ENCODE measurements at regions not wholly inside any gene's neighbourhood (a gene's known extent, or its start where the extent isn't known, plus 50 kb on each side); places are given as distances from the start of the nearest gene placed in this dataset.
"Not testable (repeated sequence)": the region's sequence is repeated elsewhere in the genome, so short reads cannot be mapped to it uniquely, and the experiment has no call there.

DNA sequence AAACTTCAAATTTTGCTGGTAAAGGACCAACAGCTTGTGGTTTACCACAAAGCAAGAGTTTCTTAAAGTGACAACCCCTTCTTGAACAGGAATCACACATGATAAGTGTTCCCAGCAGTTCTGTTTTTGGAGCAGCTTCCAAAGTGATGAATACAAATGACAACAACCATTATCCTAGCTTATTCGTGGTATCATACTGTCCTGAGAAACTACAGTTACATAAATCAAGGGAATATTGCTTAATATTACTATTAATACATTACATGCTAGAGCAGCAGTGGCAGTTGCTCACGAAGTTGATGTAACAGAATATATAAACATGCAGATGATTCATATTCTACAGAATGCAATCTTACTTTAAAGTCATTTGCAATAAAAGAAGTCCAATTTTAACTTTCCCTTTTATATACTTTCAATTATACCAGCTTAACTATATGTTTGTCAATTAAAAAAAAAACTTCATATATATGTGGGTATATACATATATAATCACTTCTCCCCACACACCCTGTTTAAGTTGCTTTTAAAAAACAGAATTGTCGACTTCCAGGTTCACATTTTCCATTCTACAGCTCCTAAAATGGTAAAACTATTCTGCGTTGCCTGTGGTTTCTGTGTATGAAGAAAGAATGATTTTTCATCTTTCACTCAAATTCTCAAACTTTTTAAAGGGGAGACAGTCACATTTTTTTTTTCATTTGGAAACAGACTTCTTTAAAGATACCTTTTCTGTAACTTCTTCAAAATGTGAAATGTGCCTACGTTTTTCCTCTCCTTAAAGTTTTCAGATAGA, 713.6 kb downstream of the TDRD15 start:
- DNase-seq = no peak

DNA sequence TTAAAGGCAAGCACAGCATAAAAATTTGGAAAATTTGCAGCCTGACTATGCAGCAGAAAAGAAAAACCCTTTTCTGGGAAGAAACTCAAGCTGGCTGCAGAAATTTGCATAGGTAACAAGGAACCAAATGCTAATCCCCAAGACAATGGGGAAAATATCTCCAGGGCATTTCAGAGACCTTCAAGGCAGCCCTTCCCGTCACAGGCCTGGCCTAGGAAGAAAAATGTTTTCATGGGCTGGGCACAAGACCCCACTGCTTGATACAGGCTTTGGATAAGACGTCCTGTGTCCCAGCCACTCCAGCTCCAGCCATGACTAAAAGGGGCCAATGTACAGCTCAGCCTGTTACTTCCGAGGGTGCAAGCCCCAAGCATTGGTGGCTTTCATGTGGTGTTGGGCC, 717.6 kb downstream of the TDRD15 start:
- no peak for DNase-seq

DNA sequence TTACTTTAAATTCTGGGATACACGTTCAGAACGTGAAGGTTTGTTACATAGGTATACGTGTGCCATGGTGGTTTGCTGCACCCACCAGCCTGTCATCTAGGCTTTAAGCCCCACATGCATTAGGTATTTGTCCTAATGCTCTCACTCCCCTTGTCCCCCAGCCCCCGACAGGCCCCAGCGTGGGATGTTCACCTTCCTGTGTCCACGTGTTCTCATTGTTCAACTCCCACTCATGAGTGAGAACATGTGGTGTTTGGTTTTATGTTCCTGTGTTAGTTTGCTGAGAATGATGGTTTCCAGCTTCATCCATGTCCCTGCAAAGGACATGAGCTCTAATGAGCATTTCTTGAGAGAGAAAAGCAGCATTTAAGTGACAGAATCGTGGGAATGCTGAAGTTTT, 726.6 kb downstream of the TDRD15 start:
- not testable (repeated sequence) for DNase-seq

DNA sequence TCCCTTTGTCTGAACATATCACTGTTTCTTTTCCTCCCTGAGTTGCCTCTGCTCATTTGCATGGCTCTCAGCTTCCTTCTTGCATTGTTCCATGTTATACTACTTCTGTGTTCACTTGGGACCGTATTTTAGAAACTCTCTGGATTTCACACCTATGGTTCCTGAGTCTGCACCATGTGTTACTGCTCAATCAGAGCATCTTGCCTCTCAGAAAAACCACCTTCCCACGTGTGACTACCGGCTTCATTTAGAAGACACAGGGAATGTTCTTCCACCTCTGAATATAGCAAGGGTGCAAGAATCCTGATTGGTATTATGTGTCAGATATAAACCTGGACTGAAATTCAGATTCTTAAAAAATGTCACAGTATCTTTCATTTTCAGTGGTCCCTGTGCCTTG, 731.2 kb downstream of the TDRD15 start:
- no peak for DNase-seq

DNA sequence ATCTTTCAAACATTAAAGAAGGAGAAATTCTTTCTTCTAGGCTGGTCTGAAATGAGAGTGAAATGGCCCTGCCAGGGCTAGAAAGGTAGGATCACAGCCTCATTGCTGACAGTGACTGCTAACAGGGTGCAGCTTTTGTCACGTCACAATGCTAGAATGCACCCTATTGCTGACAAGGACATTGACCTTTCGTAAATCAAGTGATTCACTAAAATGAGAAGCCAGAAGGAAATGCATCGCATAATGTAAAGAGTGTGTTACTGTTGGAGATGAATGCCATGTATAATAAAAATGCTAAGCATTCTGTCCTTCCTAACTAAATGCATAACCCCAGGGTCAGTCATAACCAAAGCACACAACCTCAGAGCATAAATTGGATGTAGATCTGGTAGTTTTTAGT, 732.9 kb downstream of the TDRD15 start:
- DNase-seq = no peak

DNA sequence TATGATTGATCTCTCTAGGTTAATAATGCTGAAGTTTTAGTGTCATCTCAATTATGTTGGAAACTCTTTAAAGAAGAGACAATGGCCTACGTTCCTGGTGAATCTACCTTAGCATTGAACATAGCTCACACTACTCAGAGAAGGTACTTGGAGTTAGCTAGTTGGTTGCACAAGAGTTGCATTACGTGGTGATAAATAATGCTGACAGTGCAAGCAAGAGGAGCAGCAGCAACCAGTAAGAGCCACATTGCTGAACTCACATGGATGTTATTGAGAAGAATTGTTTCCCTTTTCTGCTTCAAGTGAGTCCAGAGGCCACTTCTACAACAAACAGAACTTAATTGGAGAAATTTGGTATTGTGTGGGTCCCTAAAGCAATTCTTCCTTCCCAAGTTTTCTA, 737.1 kb downstream of the TDRD15 start:
- DNase-seq = no peak

DNA sequence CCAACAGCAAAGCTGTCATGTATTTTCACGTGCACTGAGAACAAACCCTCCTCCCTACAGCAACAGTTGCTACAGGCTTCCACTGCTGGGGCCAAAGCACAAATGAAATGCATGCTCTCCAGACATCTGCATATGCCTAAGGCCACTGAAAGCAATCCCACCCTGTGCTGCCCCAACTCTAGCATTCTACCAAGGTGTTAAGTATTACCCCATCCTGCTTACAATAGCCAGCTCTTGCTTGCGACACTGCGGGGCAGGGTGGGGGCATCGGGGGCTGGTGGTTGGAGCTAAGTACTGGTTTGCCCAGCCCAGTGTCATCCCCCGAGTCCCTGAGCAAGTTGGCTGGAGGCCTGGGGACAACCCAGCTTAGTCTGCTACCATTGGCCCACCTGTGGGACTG, 742.5 kb downstream of the TDRD15 start:
- no peak for DNase-seq

DNA sequence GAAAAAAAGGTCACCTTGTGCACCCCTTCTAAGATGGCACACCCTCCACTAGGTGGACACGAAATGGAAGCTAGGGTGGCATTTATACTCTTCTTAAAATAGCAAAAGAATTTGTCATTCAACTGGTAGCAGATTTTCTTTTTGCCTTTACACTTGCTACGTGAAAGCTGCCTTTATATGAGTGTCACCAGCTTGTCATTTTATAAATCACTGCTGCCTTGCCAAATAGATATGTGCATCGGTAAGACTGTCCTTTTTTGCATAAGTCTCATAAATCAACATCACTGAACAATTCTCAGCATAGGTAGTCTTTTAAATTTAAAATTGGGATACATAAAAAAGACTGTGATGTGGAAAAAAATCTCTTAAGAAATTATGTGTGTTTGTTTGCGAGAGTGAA, 764.1 kb downstream of the TDRD15 start:
- DNase-seq = no peak

DNA sequence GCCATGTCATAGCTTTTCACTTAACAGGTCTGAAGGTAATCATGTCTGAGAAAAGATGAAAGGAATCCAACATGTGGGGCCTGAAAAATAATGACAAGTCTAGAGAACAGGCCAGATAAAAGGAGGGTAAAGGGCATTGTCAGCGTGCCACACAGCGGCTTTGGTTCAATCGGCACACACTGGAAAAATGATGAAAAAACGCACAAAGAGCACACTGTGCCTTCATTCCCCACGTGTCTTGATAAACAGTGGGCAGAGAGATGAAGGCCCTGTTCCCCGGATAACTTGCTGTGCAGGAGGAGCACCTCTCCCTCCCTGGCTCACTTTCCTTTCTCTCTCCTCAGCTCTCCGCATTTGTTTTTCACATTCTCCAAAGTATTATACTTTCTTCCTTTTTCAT, 766.3 kb downstream of the TDRD15 start:
- peak in 22 of 51 donors; percentile 2 to 64 (median 22) for DNase-seq

DNA sequence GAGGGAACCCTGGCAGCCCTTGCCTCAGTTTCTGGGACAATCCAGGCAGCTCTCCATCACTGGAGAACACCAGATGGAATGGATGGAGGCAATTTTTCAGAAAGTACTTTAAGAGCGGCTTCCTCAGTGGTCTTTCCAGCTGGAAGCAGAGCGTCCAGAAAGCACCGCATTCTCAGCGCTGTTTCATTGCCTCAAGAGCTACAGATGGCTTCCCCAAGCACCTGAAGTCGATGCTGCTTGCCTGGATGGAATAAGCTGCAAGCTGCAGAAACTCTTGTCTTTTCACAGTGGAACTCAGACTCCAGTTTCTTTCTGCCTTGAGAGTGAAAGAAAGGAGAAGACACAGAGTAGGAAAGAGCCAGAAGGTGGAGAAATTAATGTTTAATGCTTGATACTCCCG, 766.9 kb downstream of the TDRD15 start:
- DNase-seq = no peak

DNA sequence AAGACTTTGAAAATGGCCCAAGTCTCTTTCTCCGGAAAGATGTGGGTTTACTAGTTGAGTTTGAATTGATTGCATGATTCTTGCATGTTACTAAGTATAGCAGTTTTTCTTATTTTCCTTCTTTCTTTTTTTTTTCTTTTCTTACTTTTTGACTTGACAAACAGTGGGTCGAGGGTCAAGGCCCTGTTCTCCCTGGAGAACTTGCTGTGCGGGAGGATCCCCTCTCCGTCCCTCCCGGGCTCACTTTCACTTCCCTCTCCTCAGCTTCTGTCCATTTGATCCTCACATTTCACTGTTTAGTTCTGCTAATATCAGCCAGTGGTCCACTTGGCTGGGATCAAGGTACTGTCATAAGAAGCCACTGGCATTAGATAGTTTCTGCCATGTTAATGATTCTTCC, 767.4 kb downstream of the TDRD15 start:
- no peak for DNase-seq

DNA sequence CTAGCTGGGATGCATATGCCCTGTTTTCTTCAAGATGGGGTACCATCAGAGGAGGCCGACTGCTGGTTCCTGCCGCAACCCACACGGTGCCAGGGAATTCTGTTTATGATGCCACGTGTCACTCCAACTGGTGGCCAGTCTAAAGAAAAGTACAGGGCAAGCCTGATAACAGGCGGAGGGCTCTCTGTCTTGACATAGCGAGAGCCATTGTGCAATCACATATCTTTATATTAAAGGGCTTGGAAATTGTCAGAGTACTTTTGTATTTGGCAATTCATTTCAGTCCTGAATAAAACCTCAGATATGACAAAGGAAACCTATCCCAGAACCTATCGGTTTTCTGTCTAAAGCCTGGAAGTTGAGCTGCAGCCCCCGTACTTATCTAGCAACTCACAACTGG, 768.4 kb downstream of the TDRD15 start:
- DNase-seq = no peak

DNA sequence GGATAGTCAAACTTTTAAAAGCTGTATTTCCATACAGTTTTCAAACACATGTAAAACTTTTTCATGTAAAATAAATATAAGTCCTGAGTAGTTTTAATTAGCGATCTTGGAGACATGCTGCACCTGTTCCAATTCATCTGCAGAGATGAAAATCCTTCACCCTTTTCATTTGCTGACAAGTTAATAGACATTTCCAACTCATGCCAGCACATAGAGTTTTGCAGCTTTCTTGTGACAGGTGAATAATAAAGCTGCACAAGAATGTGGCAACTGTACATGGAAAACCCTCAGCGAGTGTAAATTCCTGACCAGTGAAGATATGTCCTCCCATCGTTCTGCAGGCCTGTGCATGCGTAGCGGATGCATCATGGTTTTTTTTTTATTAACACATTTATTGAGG, 771.4 kb downstream of the TDRD15 start:
- DNase-seq = no peak

DNA sequence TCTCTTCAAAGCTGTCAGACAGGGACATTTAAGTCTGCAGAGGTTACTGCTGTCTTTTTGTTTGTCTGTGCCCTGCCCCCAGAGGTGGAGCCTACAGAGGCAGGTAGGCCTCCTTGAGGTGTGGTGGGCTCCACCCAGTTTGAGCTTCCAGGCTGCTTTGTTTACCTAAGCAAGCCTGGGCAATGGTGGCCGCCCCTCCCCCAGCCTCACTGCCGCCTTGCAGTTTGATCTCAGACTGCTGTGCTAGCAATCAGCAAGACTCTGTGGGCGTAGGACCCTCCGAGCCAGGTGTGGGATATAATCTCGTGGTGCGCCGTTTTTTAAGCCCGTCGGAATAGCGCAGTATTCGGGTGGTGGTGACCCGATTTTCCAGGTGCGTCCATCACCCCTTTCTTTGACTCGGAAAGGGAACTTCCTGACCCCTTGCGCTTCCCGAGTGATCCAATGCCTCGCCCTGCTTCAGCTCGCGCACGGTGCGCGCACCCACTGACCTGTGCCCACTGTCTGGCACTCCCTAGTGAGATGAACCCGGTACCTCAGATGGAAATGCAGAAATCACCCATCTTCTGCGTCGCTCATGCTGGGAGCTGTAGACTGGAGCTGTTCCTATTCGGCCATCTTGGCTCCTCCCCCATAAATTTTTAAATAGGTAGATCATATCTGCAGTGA, 785.1 kb downstream of the TDRD15 start:
- not testable (repeated sequence) for DNase-seq

DNA sequence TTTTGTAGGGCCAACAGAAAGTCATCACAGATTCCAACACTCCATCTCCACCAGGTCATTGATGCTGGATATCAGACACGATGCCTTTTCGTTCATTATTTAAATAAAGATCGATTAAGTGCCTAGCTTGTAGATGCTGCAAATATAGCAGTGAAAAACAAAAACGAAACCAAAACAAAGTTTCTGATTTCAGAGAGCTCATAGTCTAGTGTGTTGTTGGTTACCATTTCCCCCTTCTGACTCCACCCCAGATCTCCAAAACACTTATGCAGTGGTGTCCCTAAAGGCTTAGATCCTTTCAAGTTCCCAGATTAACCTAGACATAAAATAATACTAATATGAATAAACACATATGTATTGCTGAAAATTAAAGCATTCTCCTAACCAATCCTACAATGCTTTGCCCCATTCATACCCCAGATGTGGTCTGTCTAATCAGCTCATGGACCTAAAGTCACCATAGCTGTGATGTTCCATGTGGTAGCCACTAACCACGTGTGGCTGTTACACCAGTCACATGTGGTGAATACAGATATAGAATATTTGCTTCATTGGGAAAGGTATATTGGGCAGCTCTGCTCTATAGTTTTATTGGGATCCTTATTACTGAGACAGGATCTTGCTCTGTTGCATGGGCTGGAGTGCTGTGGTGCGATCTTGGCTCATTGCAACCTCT, 787.2 kb downstream of the TDRD15 start:
- DNase-seq = no peak

DNA sequence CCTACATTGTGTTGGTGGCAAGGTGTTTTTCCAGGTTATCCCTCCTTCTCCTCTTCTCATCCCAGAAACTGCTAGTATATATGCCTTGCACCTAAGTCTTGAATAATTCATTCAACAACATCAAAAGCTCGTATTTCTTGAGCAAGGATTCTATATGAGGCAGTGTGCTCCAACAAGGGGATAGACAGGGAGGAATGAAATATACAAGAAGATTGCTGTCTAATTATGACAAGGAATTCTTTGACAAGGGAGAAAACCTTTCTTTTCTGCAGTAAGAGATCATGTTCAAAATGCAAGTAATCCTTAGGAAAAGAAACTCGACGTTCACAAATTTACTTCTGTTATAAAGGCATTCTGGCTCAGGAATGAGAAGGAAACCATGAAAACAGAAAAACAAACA, 788.6 kb downstream of the TDRD15 start:
- no peak for DNase-seq

DNA sequence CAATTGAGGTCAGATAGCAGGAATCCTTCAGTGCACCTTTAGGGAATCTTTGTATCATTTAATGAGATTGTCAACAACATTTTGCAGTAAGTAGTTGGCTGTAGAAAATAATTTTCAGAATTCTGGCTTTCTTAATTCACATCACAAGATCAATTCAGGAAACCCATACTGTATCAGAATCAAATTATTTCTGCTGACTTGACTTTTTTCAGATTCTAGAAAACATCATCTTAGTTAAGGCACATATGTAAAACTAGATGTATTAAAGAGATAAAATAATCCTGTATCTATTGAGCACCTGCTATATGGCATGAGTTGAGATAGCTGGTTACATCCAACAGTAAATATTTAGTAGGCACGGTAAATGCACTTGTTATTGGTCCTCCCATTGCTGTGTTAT, 791.4 kb downstream of the TDRD15 start:
- no peak for DNase-seq

DNA sequence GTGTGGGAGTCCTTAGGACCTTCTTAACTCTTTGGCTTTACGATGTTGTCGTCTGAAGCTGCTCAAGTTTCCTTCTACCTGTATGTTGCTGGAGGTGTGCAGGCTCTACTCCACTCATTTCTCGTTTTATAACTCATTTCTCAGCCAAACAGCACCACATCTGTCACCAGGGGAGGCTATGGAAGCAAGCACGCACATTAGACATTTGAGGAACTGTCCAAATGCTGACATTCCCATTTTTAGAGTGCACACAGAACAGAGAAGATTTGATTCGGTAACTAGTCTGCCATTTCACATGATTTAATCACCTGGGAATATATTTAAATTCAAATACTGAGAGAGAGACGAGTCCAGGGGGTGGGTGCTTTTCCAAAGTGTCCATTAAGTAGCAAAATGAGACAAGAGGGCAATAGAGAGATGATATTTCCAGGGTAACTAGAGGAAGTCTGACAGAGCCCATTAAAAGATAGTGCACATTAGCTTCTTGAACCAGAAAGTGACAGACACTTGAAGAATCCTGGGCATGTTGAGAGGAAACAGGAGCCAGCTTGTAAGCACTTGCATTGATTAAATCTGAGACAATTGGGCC, 793.3 kb downstream of the TDRD15 start:
- DNase-seq = no peak

DNA sequence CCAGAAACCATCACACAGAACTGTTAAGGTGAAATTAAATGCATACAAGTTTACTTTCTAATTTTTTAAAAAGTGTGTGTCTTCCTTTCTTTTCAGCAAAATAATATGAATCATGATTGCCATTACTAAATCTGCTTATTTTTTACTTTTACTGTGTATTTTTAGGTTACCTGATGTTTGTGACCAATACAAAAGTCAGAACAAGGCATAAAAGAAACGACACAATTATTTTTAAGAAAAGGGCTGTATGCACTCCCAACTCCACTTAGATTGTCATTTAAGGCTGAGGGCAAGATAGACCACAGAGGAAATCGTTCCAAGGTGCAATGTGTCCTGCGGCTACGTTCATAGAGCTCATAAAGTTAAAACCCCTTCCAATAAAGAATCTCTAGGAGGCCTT, 797.0 kb downstream of the TDRD15 start:
- DNase-seq = no peak

DNA sequence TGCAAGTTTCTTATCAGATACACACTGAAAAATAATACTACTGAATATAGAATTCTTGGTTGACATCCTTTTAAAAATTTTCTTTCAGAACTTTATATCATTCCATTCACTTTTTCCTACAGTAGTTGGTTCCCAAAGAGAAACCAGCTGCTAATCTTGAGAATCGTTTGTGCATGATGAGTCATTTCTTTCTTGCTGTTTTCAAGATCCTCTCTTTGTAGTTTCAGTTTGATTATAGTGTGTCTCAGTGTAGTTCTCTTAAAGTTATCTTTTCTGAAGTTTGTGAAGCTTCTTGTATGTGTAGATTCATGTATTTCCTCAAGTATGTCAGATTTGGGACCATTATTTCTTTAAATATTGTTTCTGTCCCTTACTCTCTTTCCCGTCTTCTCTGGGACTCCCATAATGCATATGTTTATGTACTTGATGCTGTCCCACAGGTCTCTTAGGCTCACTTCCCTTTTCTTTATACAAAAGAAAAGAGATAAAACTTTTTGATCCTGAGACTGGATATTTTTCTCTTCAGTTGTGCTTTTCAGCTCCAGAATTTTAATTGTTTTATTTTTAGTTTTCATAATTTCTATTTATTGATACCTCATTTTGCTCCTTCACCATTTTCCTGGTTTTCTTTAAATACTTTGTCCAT, 801.0 kb downstream of the TDRD15 start:
- DNase-seq = no peak

DNA sequence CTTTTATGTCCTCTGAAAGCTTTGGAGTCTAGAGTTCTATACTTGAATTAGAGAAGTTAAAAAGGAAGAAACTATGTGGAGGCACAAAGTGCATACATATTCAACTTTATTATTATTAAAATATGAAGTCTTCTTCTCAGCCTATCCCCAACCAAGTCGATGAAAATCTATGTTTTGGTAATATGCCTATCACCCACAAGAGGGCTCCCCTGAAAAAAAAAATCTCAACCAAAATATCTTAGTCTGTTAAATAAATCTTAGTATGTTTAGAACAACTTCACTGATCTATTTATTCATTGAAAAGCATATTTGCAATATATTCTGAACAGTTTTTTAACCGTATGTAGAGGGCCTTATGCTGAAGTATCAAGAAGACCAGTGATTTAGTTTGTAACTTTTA, 804.5 kb downstream of the TDRD15 start:
- no peak for DNase-seq

DNA sequence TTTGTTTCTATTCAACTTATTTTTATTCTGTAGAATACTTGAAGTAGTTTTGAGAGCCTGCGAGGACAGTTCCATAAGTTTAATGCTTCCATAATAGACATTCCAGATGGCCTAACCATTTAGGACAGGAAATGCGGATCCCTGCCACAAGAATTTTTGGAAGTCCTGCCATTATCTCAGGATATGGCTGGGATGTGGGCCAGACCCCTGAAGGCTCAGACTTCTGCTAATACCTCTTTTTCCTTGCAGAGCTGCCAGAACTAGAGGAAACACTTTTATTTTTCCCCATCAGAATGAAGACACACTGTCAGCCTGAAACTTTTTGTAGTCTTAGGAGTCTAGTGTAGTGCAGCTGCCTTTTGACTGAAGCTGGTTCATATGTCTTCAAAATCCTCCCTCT, 806.5 kb downstream of the TDRD15 start:
- no peak for DNase-seq

All from hypothalamus (tissue), 51 donors.